Gastroesophageal sphincter (tissue), 4 donors: ENCODE measurements at regions not wholly inside any gene's neighbourhood (a gene's known extent, or its start where the extent isn't known, plus 50 kb on each side); places are given as distances from the start of the nearest gene placed in this dataset.

Experiments used
- ATAC-seq: fragments of 150-250 bp; one replicate; pipeline ENCODE4 v1.9.1; 2016; ENCODE audit warnings: mild to moderate bottlenecking, moderate library complexity
- H3K27ac ChIP-seq, 4 donors: fragments of 200-600 bp; sonication (generic) in 3 of 4; 1 replicate in 3 of 4; 2 replicates in 1 of 4; pipeline ENCODE4 v1.5.1; 2016 to 2019
- H3K27me3 ChIP-seq: fragments of 200-600 bp; sonication (generic); one replicate; pipeline ENCODE4 v1.5.1; 2019
- H3K36me3 ChIP-seq, 2 donors: fragments of 200-600 bp; sonication (generic); one replicate each; pipeline ENCODE4 v1.5.1; 2019; ENCODE audit warnings: control low read depth in 1 of 2
- H3K4me1 ChIP-seq, 3 donors: fragments of 200-600 bp; sonication (generic); 1 replicate in 2 of 3; 2 replicates in 1 of 3; pipeline ENCODE4 v1.5.1; 2016 to 2019; ENCODE audit warnings: control low read depth in 2 of 3
- H3K4me3 ChIP-seq, 2 donors: fragments of 200-600 bp; sonication (generic); one replicate each; pipeline ENCODE4 v1.5.1; 2019; ENCODE audit warnings: mild to moderate bottlenecking in 1 of 2, moderate library complexity in 1 of 2
- H3K9me3 ChIP-seq, 3 donors: fragments of 200-600 bp; sonication (generic); one replicate each; pipeline ENCODE4 v1.5.1; 2017 to 2019; ENCODE audit warnings: control low read depth in 2 of 3
- EP300 ChIP-seq: sonication (generic); formaldehyde crosslinking; IDR thresholded peaks from one replicate; pipeline ENCODE4 v1.6.1; 2017; ENCODE audit warnings: antibody characterized with exemption, mild to moderate bottlenecking
- POLR2A ChIP-seq, 2 donors: fragments of 450-650 bp; IDR thresholded peaks; one replicate each; pipeline ENCODE4 v1.6.1; 2017; ENCODE audit warnings: antibody characterized with exemption in 2 of 2, mild to moderate bottlenecking in 2 of 2, moderate library complexity in 1 of 2
- POLR2AphosphoS5 ChIP-seq: sonication (generic); formaldehyde crosslinking; IDR thresholded peaks from one replicate; pipeline ENCODE4 v1.6.1; 2017; ENCODE audit warnings: antibody characterized with exemption
- WGBS, 2 donors: methylation state at CpG; one replicate each; pipeline ENCODE4 v1.1.5; 2018; ENCODE audit warnings: low coverage in 1 of 2; 5-methylcytosine and 5-hydroxymethylcytosine counted together
- TF ChIP-seq, protein P1 (sequence below), 4 experiments: fragments of 200-600 bp in 2 of 4; fragments of 450-650 bp in 2 of 4; sonication (generic) in 1 of 4; IDR thresholded peaks; one replicate each; pipeline ENCODE4 v1.5.1; 2017 to 2019; ENCODE audit warnings: antibody characterized with exemption in 4 of 4, mild to moderate bottlenecking in 2 of 4, moderate library complexity in 2 of 4

- 15 to 20% methylated on average over 3 of the region's 4 CpGs for whole genome bisulfite sequencing, 2 donors
- ATAC-seq = no peak
- no peak overlapping the region for H3K27ac ChIP-seq
- no peaks in the 10 kb centered on the region for H3K27me3 ChIP-seq
- H3K4me1 ChIP-seq = no peaks in the 10 kb centered on the region
- H3K9me3 ChIP-seq = no peaks in the 10 kb centered on the region
- H3K36me3 ChIP-seq = no peaks in the 10 kb centered on the region
- H3K4me3 ChIP-seq = no peak overlapping the region
- TF ChIP-seq, protein P1, sequence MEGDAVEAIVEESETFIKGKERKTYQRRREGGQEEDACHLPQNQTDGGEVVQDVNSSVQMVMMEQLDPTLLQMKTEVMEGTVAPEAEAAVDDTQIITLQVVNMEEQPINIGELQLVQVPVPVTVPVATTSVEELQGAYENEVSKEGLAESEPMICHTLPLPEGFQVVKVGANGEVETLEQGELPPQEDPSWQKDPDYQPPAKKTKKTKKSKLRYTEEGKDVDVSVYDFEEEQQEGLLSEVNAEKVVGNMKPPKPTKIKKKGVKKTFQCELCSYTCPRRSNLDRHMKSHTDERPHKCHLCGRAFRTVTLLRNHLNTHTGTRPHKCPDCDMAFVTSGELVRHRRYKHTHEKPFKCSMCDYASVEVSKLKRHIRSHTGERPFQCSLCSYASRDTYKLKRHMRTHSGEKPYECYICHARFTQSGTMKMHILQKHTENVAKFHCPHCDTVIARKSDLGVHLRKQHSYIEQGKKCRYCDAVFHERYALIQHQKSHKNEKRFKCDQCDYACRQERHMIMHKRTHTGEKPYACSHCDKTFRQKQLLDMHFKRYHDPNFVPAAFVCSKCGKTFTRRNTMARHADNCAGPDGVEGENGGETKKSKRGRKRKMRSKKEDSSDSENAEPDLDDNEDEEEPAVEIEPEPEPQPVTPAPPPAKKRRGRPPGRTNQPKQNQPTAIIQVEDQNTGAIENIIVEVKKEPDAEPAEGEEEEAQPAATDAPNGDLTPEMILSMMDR (IDR thresholded peaks at IDR 0.05) = no peak
- TF ChIP-seq POLR2A (IDR thresholded peaks at IDR 0.05) (no peak), POLR2AphosphoS5 (no peak), EP300 (no peak)
Measured at GRCh38 chr3:103786296-103786695, 1351.5 kb downstream of the ZPLD1 start.

- Histone ChIP-seq H3K9me3 (no peaks in the 10 kb centered on the region), H3K27ac (no peak overlapping the region), H3K4me1 (no peaks in the 10 kb centered on the region), H3K27me3 (no peaks in the 10 kb centered on the region), H3K36me3 (no peaks in the 10 kb centered on the region), H3K4me3 (no peak overlapping the region)
- no peak for ATAC-seq
- no peak for TF ChIP-seq POLR2A (IDR thresholded peaks at IDR 0.05)
- TF ChIP-seq POLR2AphosphoS5 = no peak
- TF ChIP-seq, protein P1 (IDR thresholded peaks at IDR 0.05) = no peak
- no peak for TF ChIP-seq EP300
- WGBS, 2 donors = 86 to 91% methylated on average over 3 of the region's 3 CpGs
Measured at GRCh38 chr3:103787164-103787871, 1352.5 kb downstream of the ZPLD1 start.

DNA sequence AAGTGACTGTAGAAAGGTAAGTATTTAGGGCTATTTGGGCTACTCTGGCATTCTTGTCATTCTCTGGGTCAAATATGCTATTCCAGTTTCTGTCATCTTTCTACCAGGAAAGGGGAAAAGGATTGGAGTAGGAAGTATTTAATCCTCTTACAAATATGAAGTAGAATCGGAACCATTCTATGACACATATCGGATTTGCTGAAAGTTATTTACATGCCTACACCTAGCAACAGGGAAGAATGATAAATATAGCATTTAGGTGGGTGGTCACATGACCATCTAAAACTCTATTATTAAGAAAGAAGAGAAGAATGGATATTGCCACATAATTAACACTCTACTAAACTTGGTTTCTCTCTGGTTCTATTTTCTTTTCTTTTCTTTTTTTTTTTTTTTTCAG is 1353.1 kb downstream of the ZPLD1 start:
- Histone ChIP-seq H3K4me3 (no peak overlapping the region), H3K27ac (no peak overlapping the region), H3K27me3 (no peaks in the 10 kb centered on the region), H3K9me3 (no peaks in the 10 kb centered on the region), H3K36me3 (no peaks in the 10 kb centered on the region), H3K4me1 (no peaks in the 10 kb centered on the region)
- TF ChIP-seq, protein P1 (IDR thresholded peaks at IDR 0.05) = no peak
- no peak for TF ChIP-seq POLR2AphosphoS5
- TF ChIP-seq POLR2A (IDR thresholded peaks at IDR 0.05) = no peak
- TF ChIP-seq EP300 = no peak
- WGBS, 2 donors = 87 to 93% methylated on average over 2 of the region's 2 CpGs
- ATAC-seq = no peak

- no peaks in the 10 kb centered on the region for H3K4me1 ChIP-seq
- H3K4me3 ChIP-seq = no peak overlapping the region
- no peaks in the 10 kb centered on the region for H3K9me3 ChIP-seq
- 38 to 44% methylated on average over 1 of the region's 1 CpG for WGBS, 2 donors
- ATAC-seq = no peak
- no peak overlapping the region for H3K27ac ChIP-seq
- TF ChIP-seq EP300 (no peak), POLR2A (IDR thresholded peaks at IDR 0.05) (no peak)
- H3K36me3 ChIP-seq = no peaks in the 10 kb centered on the region
- no peaks in the 10 kb centered on the region for H3K27me3 ChIP-seq
Measured at GRCh38 chr3:103791786-103792515, 1357.1 kb downstream of the ZPLD1 start.

DNA sequence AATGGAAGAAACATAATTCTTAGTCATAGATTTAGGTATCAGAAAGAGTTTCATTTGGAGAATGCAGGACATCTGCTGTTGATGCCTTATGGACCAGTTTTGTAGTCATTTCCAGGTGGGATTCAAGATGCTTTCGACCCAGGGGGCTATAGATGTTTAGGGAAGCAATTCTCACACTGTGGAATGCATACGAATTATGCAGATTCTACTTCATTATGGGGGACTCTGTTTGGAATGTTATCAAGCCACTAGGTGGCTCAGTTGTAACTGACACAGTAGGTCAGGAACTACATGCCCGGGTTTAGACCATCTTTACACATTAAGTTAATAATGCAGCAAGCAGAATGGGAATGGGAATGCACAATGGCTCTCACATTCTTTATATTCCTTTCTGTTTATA is 1359.8 kb downstream of the ZPLD1 start:
- WGBS, 2 donors = 20 to 40% methylated on average over 3 of the region's 3 CpGs
- H3K27me3 ChIP-seq = no peaks in the 10 kb centered on the region
- no peak overlapping the region for H3K27ac ChIP-seq
- no peaks in the 10 kb centered on the region for H3K4me1 ChIP-seq
- no peak for TF ChIP-seq POLR2A (IDR thresholded peaks at IDR 0.05)
- TF ChIP-seq POLR2AphosphoS5 = no peak
- no peak for TF ChIP-seq EP300
- no peaks in the 10 kb centered on the region for H3K36me3 ChIP-seq
- no peak for ATAC-seq
- H3K4me3 ChIP-seq = no peak overlapping the region
- H3K9me3 ChIP-seq = no peaks in the 10 kb centered on the region

- H3K4me1 ChIP-seq = no peaks in the 10 kb centered on the region
- no peak overlapping the region for H3K27ac ChIP-seq
- no peaks in the 10 kb centered on the region for H3K36me3 ChIP-seq
- no peak overlapping the region for H3K4me3 ChIP-seq
- no peak for ATAC-seq
- TF ChIP-seq EP300 (no peak), POLR2AphosphoS5 (no peak), POLR2A (IDR thresholded peaks at IDR 0.05) (no peak)
- TF ChIP-seq, protein P1 (IDR thresholded peaks at IDR 0.05) = no peak
- WGBS, 2 donors = 52 to 73% methylated on average over 3 of the region's 3 CpGs
- H3K27me3 ChIP-seq = no peaks in the 10 kb centered on the region
- no peaks in the 10 kb centered on the region for H3K9me3 ChIP-seq
Measured at GRCh38 chr3:103796068-103796467, 1361.3 kb downstream of the ZPLD1 start.
